KMS-11 (cell line): ENCODE measurements at regions not wholly inside any gene's neighbourhood (a gene's known extent, or its start where the extent isn't known, plus 50 kb on each side); places are given as distances from the start of the nearest gene placed in this dataset.

Experiments
- H2AFZ ChIP-seq: fragments of 200-600 bp; sonication (generic); 2 replicates; pipeline ENCODE4 v1.6.1; 2016; ENCODE audit warnings: antibody characterized with exemption, mixed run types, low read depth
- H3K27ac ChIP-seq: fragments of 200-600 bp; sonication (generic); 2 replicates; pipeline ENCODE4 v1.6.1; 2016; ENCODE audit warnings: mild to moderate bottlenecking, mixed run types
- H3K27me3 ChIP-seq: fragments of 200-600 bp; sonication (generic); 2 replicates; pipeline ENCODE4 v1.6.1; 2017; ENCODE audit warnings: mild to moderate bottlenecking, low read depth, mixed run types, moderate library complexity; ENCODE audit not compliant: insufficient read depth
- H3K36me3 ChIP-seq: fragments of 200-600 bp; sonication (generic); 2 replicates; pipeline ENCODE4 v1.6.1; 2017; ENCODE audit warnings: mild to moderate bottlenecking, mixed run types; ENCODE audit not compliant: insufficient read depth
- H3K4me1 ChIP-seq: fragments of 200-600 bp; sonication (generic); 2 replicates; pipeline ENCODE4 v1.6.1; 2016; ENCODE audit warnings: mild to moderate bottlenecking, low read depth, mixed run types; ENCODE audit not compliant: poor library complexity, severe bottlenecking
- H3K4me2 ChIP-seq: fragments of 200-600 bp; sonication (generic); 2 replicates; pipeline ENCODE4 v1.7.0; 2016; ENCODE audit warnings: mild to moderate bottlenecking, mixed run types
- H3K4me3 ChIP-seq: fragments of 200-600 bp; sonication (generic); IDR thresholded peaks from 2 replicates; pipeline ENCODE4 v1.6.1; 2017; ENCODE audit warnings: low read depth, low read length, mixed read lengths; ENCODE audit not compliant: insufficient read depth
- H3K79me2 ChIP-seq: fragments of 200-600 bp; sonication (generic); 2 replicates; pipeline ENCODE4 v1.6.1; 2016; ENCODE audit warnings: low read depth, mixed run types; ENCODE audit not compliant: insufficient read depth
- H3K9ac ChIP-seq: fragments of 200-600 bp; sonication (generic); 2 replicates; pipeline ENCODE4 v1.6.1; 2016; ENCODE audit warnings: mild to moderate bottlenecking, mixed run types
- H4K20me1 ChIP-seq: fragments of 200-600 bp; sonication (generic); 2 replicates; pipeline ENCODE4 v1.6.1; 2016; ENCODE audit warnings: mild to moderate bottlenecking, mixed run types; ENCODE audit not compliant: insufficient read depth
- TF ChIP-seq, protein P1 (sequence below): fragments of 200-600 bp; sonication (generic); conservative IDR thresholded peaks from 2 replicates; pipeline ENCODE4 v1.6.1; 2017; ENCODE audit warnings: low read depth, mild to moderate bottlenecking, antibody characterized with exemption, low read length, moderate library complexity, mixed read lengths

- H3K4me1 ChIP-seq: no peaks in the 10 kb centered on the region
- no peak overlapping the region for H3K27ac ChIP-seq
- H3K4me2 ChIP-seq: no peak overlapping the region
- no peaks in the 10 kb centered on the region for H3K36me3 ChIP-seq
- no peaks in the 10 kb centered on the region for H3K79me2 ChIP-seq
- H3K4me3 ChIP-seq: no peak overlapping the region
- no peak overlapping the region for H3K9ac ChIP-seq
- TF ChIP-seq, protein P1, sequence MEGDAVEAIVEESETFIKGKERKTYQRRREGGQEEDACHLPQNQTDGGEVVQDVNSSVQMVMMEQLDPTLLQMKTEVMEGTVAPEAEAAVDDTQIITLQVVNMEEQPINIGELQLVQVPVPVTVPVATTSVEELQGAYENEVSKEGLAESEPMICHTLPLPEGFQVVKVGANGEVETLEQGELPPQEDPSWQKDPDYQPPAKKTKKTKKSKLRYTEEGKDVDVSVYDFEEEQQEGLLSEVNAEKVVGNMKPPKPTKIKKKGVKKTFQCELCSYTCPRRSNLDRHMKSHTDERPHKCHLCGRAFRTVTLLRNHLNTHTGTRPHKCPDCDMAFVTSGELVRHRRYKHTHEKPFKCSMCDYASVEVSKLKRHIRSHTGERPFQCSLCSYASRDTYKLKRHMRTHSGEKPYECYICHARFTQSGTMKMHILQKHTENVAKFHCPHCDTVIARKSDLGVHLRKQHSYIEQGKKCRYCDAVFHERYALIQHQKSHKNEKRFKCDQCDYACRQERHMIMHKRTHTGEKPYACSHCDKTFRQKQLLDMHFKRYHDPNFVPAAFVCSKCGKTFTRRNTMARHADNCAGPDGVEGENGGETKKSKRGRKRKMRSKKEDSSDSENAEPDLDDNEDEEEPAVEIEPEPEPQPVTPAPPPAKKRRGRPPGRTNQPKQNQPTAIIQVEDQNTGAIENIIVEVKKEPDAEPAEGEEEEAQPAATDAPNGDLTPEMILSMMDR: no peak
- no peak overlapping the region for H2AFZ ChIP-seq
- H4K20me1 ChIP-seq: no peaks in the 10 kb centered on the region
- no peaks in the 10 kb centered on the region for H3K27me3 ChIP-seq
Observed at GRCh38 chr16:9570521-9570920, 479.1 kb downstream of the HAPSTR1 start.

DNA sequence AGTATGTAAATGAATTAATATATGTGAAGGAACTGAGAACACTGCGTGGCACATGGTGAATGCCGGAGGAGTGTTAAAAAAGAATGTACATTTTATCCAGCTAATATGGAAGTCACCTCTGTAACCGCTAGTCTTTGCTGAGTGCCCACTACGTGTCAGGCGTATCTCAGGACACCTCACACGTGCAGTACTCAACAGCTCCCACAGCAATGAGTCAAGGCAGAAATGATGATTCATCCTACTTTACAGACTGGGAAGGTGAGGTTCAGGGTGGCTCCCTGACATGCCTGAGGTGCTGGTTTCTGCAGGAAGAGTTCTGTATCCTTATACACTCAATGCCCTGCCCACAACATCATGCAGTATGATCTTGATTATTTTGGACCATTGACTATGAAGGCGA is 487.0 kb downstream of the HAPSTR1 start:
- Histone ChIP-seq H3K9ac (no peak overlapping the region), H3K36me3 (no peaks in the 10 kb centered on the region), H3K27me3 (no peaks in the 10 kb centered on the region), H3K4me1 (no peaks in the 10 kb centered on the region), H2AFZ (no peak overlapping the region), H3K4me3 (no peak overlapping the region), H3K79me2 (no peaks in the 10 kb centered on the region), H4K20me1 (no peaks in the 10 kb centered on the region), H3K27ac (no peak overlapping the region), H3K4me2 (no peak overlapping the region)
- TF ChIP-seq, protein P1: no peak

DNA sequence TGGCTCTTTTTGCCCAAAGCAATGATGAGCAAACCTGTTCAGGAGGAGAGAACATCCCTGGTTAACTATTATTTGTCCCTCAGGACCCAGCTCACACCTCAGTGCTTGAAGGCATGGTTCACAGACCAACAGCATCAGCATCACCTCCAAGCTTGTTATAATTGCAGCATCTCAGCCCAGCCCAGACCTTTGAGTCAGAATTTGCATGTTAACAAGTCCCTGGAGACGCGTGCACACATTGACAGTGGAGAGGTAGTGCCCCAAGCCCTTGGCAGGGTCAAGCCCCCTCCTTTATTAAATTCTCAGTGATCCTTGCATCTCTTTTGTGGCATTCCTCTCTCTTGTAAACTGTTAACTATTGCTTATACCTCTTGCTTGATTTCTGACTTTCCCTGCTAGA is 488.6 kb downstream of the HAPSTR1 start:
- TF ChIP-seq, protein P1: no peak
- Histone ChIP-seq H3K4me1 (no peaks in the 10 kb centered on the region), H3K27ac (no peak overlapping the region), H3K4me3 (no peak overlapping the region), H3K36me3 (no peaks in the 10 kb centered on the region), H4K20me1 (no peaks in the 10 kb centered on the region), H3K9ac (no peak overlapping the region), H3K79me2 (no peaks in the 10 kb centered on the region), H3K27me3 (no peaks in the 10 kb centered on the region), H3K4me2 (no peak overlapping the region), H2AFZ (no peak overlapping the region)

- Histone ChIP-seq H3K36me3 (no peaks in the 10 kb centered on the region), H3K4me1 (no peaks in the 10 kb centered on the region), H3K9ac (no peak overlapping the region), H3K79me2 (no peaks in the 10 kb centered on the region), H3K4me2 (no peak overlapping the region), H4K20me1 (no peaks in the 10 kb centered on the region), H3K27me3 (no peaks in the 10 kb centered on the region), H3K4me3 (no peak overlapping the region), H3K27ac (no peak overlapping the region), H2AFZ (no peak overlapping the region)
- TF ChIP-seq, protein P1: no peak
Observed at GRCh38 chr16:9593440-9593839, 502.0 kb downstream of the HAPSTR1 start.
